ENCODE measurements at regions not wholly inside any gene's neighbourhood (a gene's known extent, or its start where the extent isn't known, plus 50 kb on each side); places are given as distances from the start of the nearest gene placed in this dataset.

DNA sequence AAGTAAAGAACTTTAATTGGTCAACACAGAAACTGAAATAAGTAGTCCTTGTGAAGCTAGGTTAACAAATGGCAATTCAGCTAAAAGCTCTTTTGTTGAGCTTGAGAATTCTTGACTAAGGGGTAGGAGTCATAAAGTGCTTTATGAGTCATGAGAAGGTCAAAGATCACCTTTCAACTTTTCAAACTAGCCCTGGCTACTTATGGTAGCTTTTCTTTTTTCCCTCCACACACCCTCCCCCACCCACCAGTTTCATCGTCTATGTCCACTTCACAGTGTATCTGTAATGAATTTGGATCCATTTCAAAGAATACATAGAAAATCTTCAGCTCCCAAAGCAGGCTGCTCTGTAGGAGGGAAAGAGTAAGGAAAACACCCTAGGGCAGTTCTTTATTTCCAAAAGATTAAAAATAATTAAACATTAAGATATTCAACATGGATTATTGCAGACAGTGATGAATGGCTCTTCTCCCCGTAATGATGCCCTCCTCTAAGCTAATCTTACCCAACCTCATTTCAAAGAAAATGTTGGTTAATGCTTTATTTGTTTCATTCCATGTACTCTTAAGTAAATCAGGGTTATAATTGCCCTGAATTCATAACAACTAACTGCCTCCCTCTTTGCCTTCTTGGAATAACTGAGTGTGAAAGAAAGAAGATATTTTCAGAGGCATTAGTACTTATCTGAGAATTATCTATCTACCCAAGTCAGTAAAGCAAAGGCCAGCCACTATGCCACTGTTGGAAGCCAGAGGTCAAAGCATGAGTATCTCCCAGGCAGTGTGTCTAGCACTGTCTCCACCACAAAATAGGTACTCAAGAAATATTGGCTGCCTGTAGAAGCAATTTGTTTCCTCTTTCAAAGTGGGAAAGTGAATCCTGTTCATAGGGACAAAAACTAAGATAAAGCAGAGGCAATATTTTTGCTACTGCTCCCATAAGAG lies 290.6 kb downstream of the PIK3R1 start:
- H3K27ac Mint-ChIP-seq (ENCODE audit: unreplicated experiment), result no peak overlapping the region
- no peaks in the 10 kb centered on the region for H3K4me1 Mint-ChIP-seq (ENCODE audit: unreplicated experiment)
- DNase-seq (ENCODE audit: low spot score), result no peak

DNA sequence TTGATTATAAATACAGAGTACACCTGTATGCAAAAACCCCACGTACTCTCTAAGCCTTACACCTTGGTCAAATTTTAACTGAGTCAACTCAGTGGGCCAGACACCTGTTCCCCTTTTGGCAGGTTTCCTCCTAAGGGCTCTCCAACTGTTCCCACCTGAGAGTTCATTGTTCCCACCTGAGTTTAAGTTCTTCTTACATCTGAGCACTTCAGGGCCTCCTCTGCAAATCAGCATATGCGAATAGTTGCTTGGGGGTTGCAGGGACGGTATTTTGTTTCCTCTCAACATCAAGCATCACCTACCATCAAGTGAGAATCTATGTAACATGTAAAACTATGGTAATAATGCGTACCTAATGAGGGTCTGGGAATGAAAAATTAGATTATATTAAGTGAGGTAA lies 300.0 kb downstream of the PIK3R1 start:
- TF ChIP-seq, protein P1, sequence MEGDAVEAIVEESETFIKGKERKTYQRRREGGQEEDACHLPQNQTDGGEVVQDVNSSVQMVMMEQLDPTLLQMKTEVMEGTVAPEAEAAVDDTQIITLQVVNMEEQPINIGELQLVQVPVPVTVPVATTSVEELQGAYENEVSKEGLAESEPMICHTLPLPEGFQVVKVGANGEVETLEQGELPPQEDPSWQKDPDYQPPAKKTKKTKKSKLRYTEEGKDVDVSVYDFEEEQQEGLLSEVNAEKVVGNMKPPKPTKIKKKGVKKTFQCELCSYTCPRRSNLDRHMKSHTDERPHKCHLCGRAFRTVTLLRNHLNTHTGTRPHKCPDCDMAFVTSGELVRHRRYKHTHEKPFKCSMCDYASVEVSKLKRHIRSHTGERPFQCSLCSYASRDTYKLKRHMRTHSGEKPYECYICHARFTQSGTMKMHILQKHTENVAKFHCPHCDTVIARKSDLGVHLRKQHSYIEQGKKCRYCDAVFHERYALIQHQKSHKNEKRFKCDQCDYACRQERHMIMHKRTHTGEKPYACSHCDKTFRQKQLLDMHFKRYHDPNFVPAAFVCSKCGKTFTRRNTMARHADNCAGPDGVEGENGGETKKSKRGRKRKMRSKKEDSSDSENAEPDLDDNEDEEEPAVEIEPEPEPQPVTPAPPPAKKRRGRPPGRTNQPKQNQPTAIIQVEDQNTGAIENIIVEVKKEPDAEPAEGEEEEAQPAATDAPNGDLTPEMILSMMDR (IDR thresholded peaks at IDR 0.05; ENCODE audit: unreplicated experiment), result no peak

More for the DNA sequence above, 290.6 kb downstream of the PIK3R1 start:
- TF ChIP-seq, protein P1 (IDR thresholded peaks at IDR 0.05; ENCODE audit: unreplicated experiment), result no peak
- Mint-ChIP-seq H3K4me3 (ENCODE audit: unreplicated experiment) (no peak overlapping the region), H3K27me3 (ENCODE audit: unreplicated experiment) (no peaks in the 10 kb centered on the region), H3K9me3 (ENCODE audit: unreplicated experiment) (no peaks in the 10 kb centered on the region), H3K36me3 (ENCODE audit: low read depth, unreplicated experiment) (no peaks in the 10 kb centered on the region)

DNA sequence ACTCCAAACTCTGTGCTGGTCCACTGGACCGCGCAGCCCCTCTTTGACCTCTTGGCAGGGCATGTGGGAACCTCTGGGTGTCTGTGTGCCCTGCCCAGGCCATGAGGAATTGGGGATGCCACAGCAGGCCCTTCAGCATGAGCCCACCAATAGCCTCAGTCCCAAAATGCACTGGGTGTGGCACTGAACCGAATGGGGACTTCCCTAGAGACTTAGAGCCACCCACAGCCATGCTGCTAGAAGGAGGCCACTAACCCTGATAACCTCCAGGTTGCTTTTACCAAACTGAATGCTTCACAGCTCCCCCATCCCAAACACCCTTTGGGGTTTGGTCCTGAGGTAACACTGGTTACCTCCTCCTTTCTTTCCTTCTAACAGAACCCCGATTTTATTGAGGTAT lies 302.7 kb downstream of the PIK3R1 start:
- Mint-ChIP-seq H3K4me3 (ENCODE audit: unreplicated experiment) (no peak overlapping the region), H3K27ac (ENCODE audit: unreplicated experiment) (no peak overlapping the region), H3K9me3 (ENCODE audit: unreplicated experiment) (no peaks in the 10 kb centered on the region), H3K36me3 (ENCODE audit: low read depth, unreplicated experiment) (peaks cover 7% of the 10 kb centered on the region), H3K4me1 (ENCODE audit: unreplicated experiment) (peaks cover 10% of the 10 kb centered on the region), H3K27me3 (ENCODE audit: unreplicated experiment) (peaks cover 4% of the 10 kb centered on the region)
- TF ChIP-seq, protein P1 (IDR thresholded peaks at IDR 0.05; ENCODE audit: unreplicated experiment), result no peak
- no peak for DNase-seq (ENCODE audit: low spot score)

More for the DNA sequence above, 300.0 kb downstream of the PIK3R1 start:
- DNase-seq (ENCODE audit: low spot score), result no peak
- Mint-ChIP-seq H3K27me3 (ENCODE audit: unreplicated experiment) (peaks cover 3% of the 10 kb centered on the region), H3K36me3 (ENCODE audit: low read depth, unreplicated experiment) (peaks cover 7% of the 10 kb centered on the region), H3K9me3 (ENCODE audit: unreplicated experiment) (no peaks in the 10 kb centered on the region), H3K4me3 (ENCODE audit: unreplicated experiment) (no peak overlapping the region), H3K27ac (ENCODE audit: unreplicated experiment) (no peak overlapping the region), H3K4me1 (ENCODE audit: unreplicated experiment) (peaks cover 10% of the 10 kb centered on the region)

DNA sequence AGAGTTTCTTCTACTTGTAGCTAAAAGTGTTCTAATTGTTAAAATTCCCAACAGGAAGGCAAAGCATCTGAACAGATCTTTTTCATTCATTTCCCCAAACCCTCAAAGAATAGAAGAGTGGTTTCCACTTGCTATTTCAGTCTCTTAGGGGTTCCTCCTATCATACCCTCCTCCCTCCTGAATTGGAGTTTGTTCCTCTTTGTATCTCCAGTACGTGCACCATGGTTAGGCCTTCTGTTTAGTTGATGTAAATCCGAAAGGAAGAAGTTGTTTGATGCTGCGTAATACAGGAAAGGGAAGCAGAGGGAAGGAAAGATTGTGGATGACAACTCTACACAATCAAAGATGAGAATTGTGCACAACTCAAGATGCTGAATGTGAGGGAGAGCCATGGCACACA lies 303.6 kb downstream of the PIK3R1 start:
- Mint-ChIP-seq H3K9me3 (ENCODE audit: unreplicated experiment) (no peaks in the 10 kb centered on the region), H3K27me3 (ENCODE audit: unreplicated experiment) (peaks cover 3% of the 10 kb centered on the region)

More for the DNA sequence above, 303.6 kb downstream of the PIK3R1 start:
- TF ChIP-seq, protein P1 (IDR thresholded peaks at IDR 0.05; ENCODE audit: unreplicated experiment), result no peak
- Mint-ChIP-seq H3K4me1 (ENCODE audit: unreplicated experiment) (peaks cover 10% of the 10 kb centered on the region), H3K27ac (ENCODE audit: unreplicated experiment) (no peak overlapping the region), H3K4me3 (ENCODE audit: unreplicated experiment) (no peak overlapping the region), H3K36me3 (ENCODE audit: low read depth, unreplicated experiment) (peaks cover 7% of the 10 kb centered on the region)
- no peak for DNase-seq (ENCODE audit: low spot score)
